ENCODE measurements at regions not wholly inside any gene's neighbourhood (a gene's known extent, or its start where the extent isn't known, plus 50 kb on each side); places are given as distances from the start of the nearest gene placed in this dataset.
A peak's percentile ranks its signal among the peaks of the same experiment; 100 is the strongest.

DNA sequence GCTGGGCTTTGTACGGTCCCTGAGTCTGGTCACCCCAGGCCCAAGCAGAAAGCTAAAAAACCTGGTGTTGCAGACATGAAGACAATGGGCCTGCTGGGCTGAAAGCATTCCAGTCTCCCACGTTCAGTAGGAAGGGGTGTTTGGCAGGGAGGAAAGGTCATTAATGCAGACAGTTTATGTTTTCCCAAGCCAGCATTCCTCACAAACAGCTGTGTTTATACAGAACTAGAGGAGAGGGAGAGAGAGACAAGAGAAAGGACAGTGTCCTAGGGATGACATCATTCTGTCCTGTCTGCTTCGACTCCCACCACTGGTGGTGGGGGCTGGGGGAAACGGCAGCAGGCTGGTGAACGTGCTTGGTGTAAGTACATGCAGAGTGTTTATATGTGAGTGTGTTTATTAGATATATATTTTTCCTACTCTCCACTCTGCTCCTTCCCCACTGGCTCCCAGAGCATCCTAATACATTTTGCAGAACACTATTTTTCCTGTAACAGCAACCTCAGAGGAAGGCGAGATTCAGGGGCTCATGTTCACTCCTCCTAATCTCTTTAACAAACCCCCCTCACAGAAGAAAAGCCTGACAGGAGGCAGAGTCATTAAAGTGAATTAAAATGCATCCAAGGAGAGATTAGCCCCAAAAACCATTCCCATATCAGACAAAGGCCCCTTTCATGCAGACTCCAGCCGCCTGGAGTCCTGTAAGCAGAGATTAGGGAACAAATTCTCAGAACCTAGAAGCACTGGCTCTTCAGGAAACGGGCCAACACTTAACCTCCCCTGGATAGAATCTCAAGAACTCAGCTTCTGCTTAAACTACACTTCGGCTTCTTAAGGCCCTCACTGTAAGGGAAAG is 380.4 kb downstream of the TNS1 start:
- no peak for DNase-seq (ENCODE audit: low read depth)
- no peak for TF ChIP-seq CTCF (IDR thresholded peaks at IDR 0.05; ENCODE audit: insufficient read depth, low read length)
- no peak overlapping the region for H3K4me3 ChIP-seq (ENCODE audit: low read depth, low read length)

DNA sequence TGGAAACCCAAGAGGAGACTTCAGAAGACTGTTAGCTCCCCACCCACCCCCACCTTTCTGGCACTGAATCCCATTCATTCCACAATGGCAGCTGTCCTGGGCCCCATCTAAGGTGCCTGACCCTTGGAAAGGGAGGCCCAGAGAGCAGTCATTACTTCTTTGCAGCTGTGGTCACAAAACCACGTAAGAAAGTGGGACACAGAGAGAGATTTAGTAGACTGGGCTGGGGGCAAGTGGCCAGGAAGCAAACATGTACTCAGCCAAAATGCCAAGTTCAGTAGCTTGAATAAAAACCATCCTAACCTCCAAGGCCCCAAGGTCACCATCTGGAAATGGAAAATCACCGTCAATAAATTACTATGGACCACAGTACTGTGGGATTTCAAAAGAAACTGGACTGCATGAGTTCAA is 381.4 kb downstream of the TNS1 start:
- no peak for TF ChIP-seq CTCF (IDR thresholded peaks at IDR 0.05; ENCODE audit: insufficient read depth, low read length)
- DNase-seq (ENCODE audit: low read depth): no peak
- no peak overlapping the region for H3K4me3 ChIP-seq (ENCODE audit: low read depth, low read length)

- no peak for DNase-seq (ENCODE audit: low read depth)
- no peak overlapping the region for H3K4me3 ChIP-seq (ENCODE audit: low read depth, low read length)
- no peak for TF ChIP-seq CTCF (IDR thresholded peaks at IDR 0.05; ENCODE audit: insufficient read depth, low read length)
These were observed 384.1 kb downstream of the TNS1 start for GRCh38 chr2:217618744-217619143.

- no peak for DNase-seq (ENCODE audit: low read depth)
- no peak for TF ChIP-seq CTCF (IDR thresholded peaks at IDR 0.05; ENCODE audit: insufficient read depth, low read length)
- no peak overlapping the region for H3K4me3 ChIP-seq (ENCODE audit: low read depth, low read length)
These were observed 385.2 kb downstream of the TNS1 start for GRCh38 chr2:217617616-217618022.

GRCh38 chr2:217616936-217617335 is 385.9 kb downstream of the TNS1 start:
- DNase-seq (ENCODE audit: low read depth): peak; percentile 14
- no peak overlapping the region for H3K4me3 ChIP-seq (ENCODE audit: low read depth, low read length)
- no peak for TF ChIP-seq CTCF (IDR thresholded peaks at IDR 0.05; ENCODE audit: insufficient read depth, low read length)

GRCh38 chr2:217615171-217615570 is 387.6 kb downstream of the TNS1 start:
- TF ChIP-seq CTCF (IDR thresholded peaks at IDR 0.05; ENCODE audit: insufficient read depth, low read length): no peak
- H3K4me3 ChIP-seq (ENCODE audit: low read depth, low read length): no peak overlapping the region
- no peak for DNase-seq (ENCODE audit: low read depth)

GRCh38 chr2:217614498-217614897 is 388.3 kb downstream of the TNS1 start:
- no peak for TF ChIP-seq CTCF (IDR thresholded peaks at IDR 0.05; ENCODE audit: insufficient read depth, low read length)
- H3K4me3 ChIP-seq (ENCODE audit: low read depth, low read length): no peak overlapping the region
- DNase-seq (ENCODE audit: low read depth): no peak

Data from fibroblast of the aortic adventitia (primary cell).